PC-3 (cell line): ENCODE measurements at regions not wholly inside any gene's neighbourhood (a gene's known extent, or its start where the extent isn't known, plus 50 kb on each side); places are given as distances from the start of the nearest gene placed in this dataset.

ENCODE experiments used
- ATAC-seq: fragments of 200-7000 bp; cut with Tn5 transposase; 2 replicates; pipeline ENCODE4 v1.9.1; 2020; ENCODE audit warnings: mild to moderate bottlenecking, moderate library complexity
- BruUV-seq: library from RNA; stranded (reverse); fragments of 400-500 nt; replicated peaks from 2 replicates; lab custom pipeline; 2021; lab: Mats Ljungman, UMichigan
- CTCF ChIA-PET: fragments of 300-600 bp; sonication (Branson Sonifier 250); formaldehyde crosslinking; loops from one replicate; lab custom pipeline; 2022; ENCODE audit warnings: antibody characterized with exemption; lab: Charles Lee
- POLR2A ChIA-PET: fragments of 300-600 bp; sonication (Branson Sonifier 250); formaldehyde crosslinking; loops from one replicate; lab custom pipeline; 2022; ENCODE audit warnings: antibody characterized with exemption; ENCODE audit not compliant: unreplicated experiment; lab: Charles Lee
- DNase-seq: peaks from one replicate; pipeline ENCODE4 v3.0.0-alpha.2; 2015
- H2AFZ ChIP-seq: fragments of 300-600 bp; sonication (generic); 2 replicates; pipeline ENCODE4 v1.6.0; 2016; ENCODE audit warnings: antibody characterized with exemption, low read length
- H3F3A ChIP-seq: fragments of 300-600 bp; sonication (generic); one replicate; pipeline ENCODE4 v1.6.0; 2017; ENCODE audit warnings: antibody characterized with exemption, low read length, control low read depth, mild to moderate bottlenecking; ENCODE audit not compliant: unreplicated experiment
- H3K27ac ChIP-seq: fragments of 300-600 bp; sonication (generic); 2 replicates; pipeline ENCODE4 v1.5.1; 2016; ENCODE audit warnings: mild to moderate bottlenecking, low read length
- H3K27me3 ChIP-seq: fragments of 300-600 bp; sonication (generic); 2 replicates; pipeline ENCODE4 v1.6.1; 2016; ENCODE audit warnings: low read length, mixed read lengths
- H3K36me3 ChIP-seq: fragments of 300-600 bp; sonication (generic); 2 replicates; pipeline ENCODE4 v1.6.1; 2016; ENCODE audit warnings: low read depth, mixed run types, low read length, mixed read lengths
- H3K4me1 ChIP-seq: fragments of 300-600 bp; sonication (generic); 2 replicates; pipeline ENCODE4 v1.5.1; 2016; ENCODE audit warnings: low read length; ENCODE audit not compliant: insufficient read depth
- H3K4me2 ChIP-seq: fragments of 300-600 bp; sonication (generic); 2 replicates; pipeline ENCODE4 v1.6.0; 2016; ENCODE audit warnings: low read length
- H3K4me3 ChIP-seq: fragments of 300-600 bp; sonication (generic); 2 replicates; pipeline ENCODE4 v1.5.1; 2016; ENCODE audit warnings: mild to moderate bottlenecking, low read length, mixed read lengths
- H3K79me2 ChIP-seq: fragments of 300-600 bp; sonication (generic); 2 replicates; pipeline ENCODE4 v1.6.1; 2017; ENCODE audit warnings: low read length, mixed read lengths
- H3K9ac ChIP-seq: fragments of 300-600 bp; sonication (generic); 2 replicates; pipeline ENCODE4 v1.6.0; 2016; ENCODE audit warnings: mild to moderate bottlenecking, low read length
- H3K9me2 ChIP-seq: fragments of 300-600 bp; sonication (generic); replicated peaks from 2 replicates; pipeline ENCODE4 v1.6.1; 2016; ENCODE audit warnings: mixed run types, low read length, mixed read lengths
- H3K9me3 ChIP-seq: fragments of 300-600 bp; sonication (generic); 2 replicates; pipeline ENCODE4 v1.6.1; 2016; ENCODE audit warnings: low read length, mixed read lengths
- H4K20me1 ChIP-seq: fragments of 300-600 bp; sonication (generic); 2 replicates; pipeline ENCODE4 v1.6.1; 2016; ENCODE audit warnings: low read length, mixed read lengths
- EZH2 ChIP-seq: fragments of 300-600 bp; sonication (generic); IDR thresholded peaks from one replicate; pipeline ENCODE4 v1.6.1; 2017; ENCODE audit warnings: antibody characterized with exemption, mild to moderate bottlenecking, low read length; ENCODE audit not compliant: unreplicated experiment
- EZH2phosphoT487 ChIP-seq: fragments of 300-600 bp; sonication (generic); IDR thresholded peaks from 2 replicates; pipeline ENCODE4 v1.6.1; 2018; ENCODE audit warnings: mild to moderate bottlenecking, antibody characterized with exemption, low read length, borderline replicate concordance
- intact Hi-C: fragments of 100-400 bp; cut with micrococcal nuclease; formaldehyde crosslinking; loops from 2 replicates; pipeline ENCODE4 v1.9.0; 2023
- TF ChIP-seq, protein P1 (sequence below): fragments of 300-600 bp; sonication (generic); conservative IDR thresholded peaks from 2 replicates; pipeline ENCODE4 v1.5.1; 2017; ENCODE audit warnings: antibody characterized with exemption, low read depth, mild to moderate bottlenecking, low read length

DNA sequence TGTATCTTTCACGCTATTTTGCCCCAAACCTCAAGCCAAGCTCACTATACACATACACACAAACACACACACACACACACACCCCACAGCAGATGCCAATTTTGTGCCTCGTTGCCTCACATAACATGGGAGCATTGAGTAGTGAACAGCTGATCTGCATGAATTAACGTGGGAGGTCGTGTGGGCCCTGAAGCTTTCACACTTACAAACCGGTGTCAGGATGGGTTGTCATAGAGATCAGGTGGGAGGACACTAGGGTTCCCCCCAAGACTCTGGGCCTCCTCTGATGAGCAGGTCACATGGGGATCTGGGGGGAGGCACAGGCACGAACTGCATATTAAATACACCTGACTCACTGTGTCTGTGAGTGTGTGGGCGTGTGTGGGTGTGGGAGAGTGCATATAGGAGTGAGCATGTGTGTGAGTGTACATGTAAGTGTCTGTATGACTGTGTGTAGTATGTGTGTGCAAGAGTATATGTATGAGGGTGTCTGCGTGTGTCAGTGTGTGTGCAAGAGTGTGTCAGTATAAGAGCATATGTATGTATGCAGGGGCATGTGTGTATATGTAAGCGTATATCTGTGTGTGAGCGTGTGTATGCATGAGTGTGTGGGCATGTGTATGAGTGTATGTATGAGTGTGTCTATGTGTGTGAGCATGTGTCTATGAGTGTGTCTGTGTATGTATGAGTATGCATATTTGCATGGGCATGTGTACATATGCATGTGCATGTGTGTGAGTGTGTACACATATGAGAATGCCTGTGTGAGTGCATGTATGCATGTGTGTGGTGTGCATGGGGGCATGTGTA lies 370.4 kb downstream of the PREX1 start:
- Histone ChIP-seq H3K9me2 (no peaks in the 10 kb centered on the region), H3K36me3 (no peaks in the 10 kb centered on the region), H4K20me1 (no peaks in the 10 kb centered on the region), H3K4me2 (no peak overlapping the region), H3K79me2 (no peaks in the 10 kb centered on the region), H3K9me3 (no peaks in the 10 kb centered on the region), H3K27ac (no peak overlapping the region), H3F3A (no peaks in the 10 kb centered on the region), H3K4me3 (no peak overlapping the region), H3K4me1 (no peaks in the 10 kb centered on the region), H2AFZ (no peak overlapping the region), H3K27me3 (peaks cover 91% of the 10 kb centered on the region), H3K9ac (no peak overlapping the region)
- ChIA-PET POLR2A (no interaction called here), CTCF (no interaction called here)
- intact Hi-C loops: no loop called here
- no TSS peak for BruUV-seq
- TF ChIP-seq EZH2phosphoT487: no peak
- TF ChIP-seq, protein P1, sequence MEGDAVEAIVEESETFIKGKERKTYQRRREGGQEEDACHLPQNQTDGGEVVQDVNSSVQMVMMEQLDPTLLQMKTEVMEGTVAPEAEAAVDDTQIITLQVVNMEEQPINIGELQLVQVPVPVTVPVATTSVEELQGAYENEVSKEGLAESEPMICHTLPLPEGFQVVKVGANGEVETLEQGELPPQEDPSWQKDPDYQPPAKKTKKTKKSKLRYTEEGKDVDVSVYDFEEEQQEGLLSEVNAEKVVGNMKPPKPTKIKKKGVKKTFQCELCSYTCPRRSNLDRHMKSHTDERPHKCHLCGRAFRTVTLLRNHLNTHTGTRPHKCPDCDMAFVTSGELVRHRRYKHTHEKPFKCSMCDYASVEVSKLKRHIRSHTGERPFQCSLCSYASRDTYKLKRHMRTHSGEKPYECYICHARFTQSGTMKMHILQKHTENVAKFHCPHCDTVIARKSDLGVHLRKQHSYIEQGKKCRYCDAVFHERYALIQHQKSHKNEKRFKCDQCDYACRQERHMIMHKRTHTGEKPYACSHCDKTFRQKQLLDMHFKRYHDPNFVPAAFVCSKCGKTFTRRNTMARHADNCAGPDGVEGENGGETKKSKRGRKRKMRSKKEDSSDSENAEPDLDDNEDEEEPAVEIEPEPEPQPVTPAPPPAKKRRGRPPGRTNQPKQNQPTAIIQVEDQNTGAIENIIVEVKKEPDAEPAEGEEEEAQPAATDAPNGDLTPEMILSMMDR: no peak
- no peak for TF ChIP-seq EZH2
- DNase-seq (no peak), ATAC-seq (no peak; the same call in 1 of the 2 replicates)

DNA sequence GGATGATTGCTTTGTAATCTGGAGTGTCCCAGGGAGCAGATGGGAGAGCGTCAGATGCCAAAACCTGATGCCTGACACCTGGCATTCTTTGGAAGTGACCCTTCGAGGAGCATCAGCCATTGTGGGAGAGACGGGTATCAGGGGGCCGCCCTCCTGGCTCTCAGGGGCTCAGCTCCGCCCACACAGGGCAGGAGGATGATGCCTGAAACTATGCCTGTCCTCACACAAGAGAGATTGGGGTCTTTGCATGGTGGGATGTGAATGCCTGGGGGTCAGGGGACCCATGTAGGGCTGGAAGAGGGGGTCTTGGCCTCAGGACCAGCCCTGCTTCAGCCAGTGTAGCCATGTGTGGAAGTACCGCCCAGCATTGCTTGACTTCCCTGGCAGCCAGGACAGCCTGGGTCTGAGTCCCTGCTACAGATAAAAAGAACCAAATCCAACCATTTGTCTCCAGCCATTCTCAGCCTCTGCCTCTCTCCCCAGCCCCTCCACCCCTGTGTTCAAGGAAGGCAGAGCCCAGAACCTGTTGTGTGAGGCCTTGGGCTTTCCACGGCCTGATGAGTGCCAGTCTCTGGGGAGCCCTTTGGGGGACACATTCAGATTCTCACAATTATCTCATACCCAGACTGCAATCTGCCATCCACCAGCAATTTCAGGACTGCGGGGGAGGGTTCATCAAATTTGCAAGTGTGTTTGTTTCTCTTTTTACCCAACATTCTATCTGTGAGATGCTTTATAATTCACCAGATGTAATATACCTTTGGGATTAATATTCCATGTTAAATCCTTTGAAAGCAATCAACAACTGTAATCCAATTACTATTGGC lies 371.2 kb downstream of the PREX1 start:
- Histone ChIP-seq H3K9ac (no peak overlapping the region), H2AFZ (no peak overlapping the region), H3K9me3 (no peaks in the 10 kb centered on the region), H3K4me1 (no peaks in the 10 kb centered on the region), H3K4me3 (no peak overlapping the region), H3K79me2 (no peaks in the 10 kb centered on the region), H3K36me3 (no peaks in the 10 kb centered on the region), H3K9me2 (no peaks in the 10 kb centered on the region), H3F3A (no peaks in the 10 kb centered on the region), H4K20me1 (no peaks in the 10 kb centered on the region), H3K4me2 (no peak overlapping the region), H3K27me3 (peaks cover 91% of the 10 kb centered on the region), H3K27ac (no peak overlapping the region)
- no TSS peak for BruUV-seq
- intact Hi-C loops: no loop called here
- POLR2A ChIA-PET: no interaction called here
- CTCF ChIA-PET: no interaction called here
- DNase-seq: no peak
- ATAC-seq: no peak
- no peak for TF ChIP-seq EZH2
- no peak for TF ChIP-seq EZH2phosphoT487
- TF ChIP-seq, protein P1: no peak
